OCI-LY1 (cell line): ENCODE measurements at regions not wholly inside any gene's neighbourhood (a gene's known extent, or its start where the extent isn't known, plus 50 kb on each side); places are given as distances from the start of the nearest gene placed in this dataset.
A peak's percentile ranks its signal among the peaks of the same experiment; 100 is the strongest.

Experiments used
- H2AFZ ChIP-seq: fragments of 200-600 bp; sonication (generic), shearing (Covaris generic); 2 replicates; pipeline ENCODE4 v1.6.0; 2014; ENCODE audit warnings: antibody characterized with exemption, mild to moderate bottlenecking, low read length
- H3F3A ChIP-seq: fragments of 200-600 bp; sonication (generic), shearing (Covaris generic); 2 replicates; pipeline ENCODE4 v1.6.0; 2014; ENCODE audit warnings: mild to moderate bottlenecking, antibody characterized with exemption, low read length, moderate library complexity; ENCODE audit not compliant: insufficient read depth
- H3K27ac ChIP-seq: fragments of 200-600 bp; sonication (generic); 2 replicates; pipeline ENCODE4 v1.5.1; 2014; ENCODE audit warnings: low read length, mixed run types, mild to moderate bottlenecking, low read depth; ENCODE audit not compliant: poor library complexity, severe bottlenecking
- H3K27me3 ChIP-seq: fragments of 200-600 bp; sonication (generic); 2 replicates; pipeline ENCODE4 v1.6.0; 2014; ENCODE audit warnings: antibody characterized with exemption, mild to moderate bottlenecking, low read length, moderate library complexity; ENCODE audit not compliant: insufficient read depth
- H3K36me3 ChIP-seq: fragments of 200-600 bp; sonication (generic); 2 replicates; pipeline ENCODE4 v1.6.1; 2014; ENCODE audit warnings: mild to moderate bottlenecking, antibody characterized with exemption, low read length, moderate library complexity, mixed read lengths; ENCODE audit not compliant: insufficient read depth
- H3K4me1 ChIP-seq: fragments of 200-600 bp; sonication (generic); 2 replicates; pipeline ENCODE4 v1.5.1; 2014; ENCODE audit warnings: mild to moderate bottlenecking, low read length, moderate library complexity; ENCODE audit not compliant: insufficient read depth, severe bottlenecking
- H3K4me2 ChIP-seq: fragments of 200-600 bp; sonication (generic), shearing (Covaris generic); 2 replicates; pipeline ENCODE4 v1.6.1; 2014; ENCODE audit warnings: low read length
- H3K4me3 ChIP-seq: fragments of 200-600 bp; sonication (generic); 2 replicates; pipeline ENCODE4 v1.5.1; 2014; ENCODE audit warnings: low read length, low read depth, mild to moderate bottlenecking, mixed read lengths; ENCODE audit not compliant: poor library complexity, severe bottlenecking
- H3K79me2 ChIP-seq: fragments of 200-600 bp; shearing (Covaris generic); 2 replicates; pipeline ENCODE4 v1.6.1; 2016; ENCODE audit warnings: mixed run types, low read length, mixed read lengths; ENCODE audit not compliant: insufficient read depth
- H3K9ac ChIP-seq: fragments of 200-600 bp; sonication (generic), shearing (Covaris generic); 2 replicates; pipeline ENCODE4 v1.6.1; 2014; ENCODE audit warnings: mild to moderate bottlenecking, low read length, mixed read lengths
- H3K9me2 ChIP-seq: fragments of 200-600 bp; sonication (generic), shearing (Covaris generic); 2 replicates; pipeline ENCODE4 v1.6.1; 2014; ENCODE audit warnings: low read depth, mild to moderate bottlenecking, low read length, mixed read lengths
- H3K9me3 ChIP-seq: fragments of 200-600 bp; shearing (Covaris generic); 2 replicates; pipeline ENCODE4 v1.6.1; 2014; ENCODE audit warnings: low read length, mixed read lengths
- H4K20me1 ChIP-seq: fragments of 200-600 bp; sonication (generic), shearing (Covaris generic); 2 replicates; pipeline ENCODE4 v1.6.0; 2016; ENCODE audit warnings: mild to moderate bottlenecking, low read length; ENCODE audit not compliant: insufficient read depth
- EZH2 ChIP-seq: fragments of 200-600 bp; sonication (generic), shearing (Covaris generic); IDR thresholded peaks from 2 replicates; pipeline ENCODE4 v1.8.0; 2017; ENCODE audit warnings: borderline replicate concordance, mixed run types, mild to moderate bottlenecking, antibody characterized with exemption, low read length, moderate library complexity, mixed read lengths
- TF ChIP-seq, protein P1 (sequence below): fragments of 200-600 bp; sonication (generic), shearing (Covaris generic); IDR thresholded peaks from 2 replicates; pipeline ENCODE4 v1.5.1; 2017; ENCODE audit warnings: mild to moderate bottlenecking, antibody characterized with exemption, low read length, moderate library complexity, mixed read lengths

DNA sequence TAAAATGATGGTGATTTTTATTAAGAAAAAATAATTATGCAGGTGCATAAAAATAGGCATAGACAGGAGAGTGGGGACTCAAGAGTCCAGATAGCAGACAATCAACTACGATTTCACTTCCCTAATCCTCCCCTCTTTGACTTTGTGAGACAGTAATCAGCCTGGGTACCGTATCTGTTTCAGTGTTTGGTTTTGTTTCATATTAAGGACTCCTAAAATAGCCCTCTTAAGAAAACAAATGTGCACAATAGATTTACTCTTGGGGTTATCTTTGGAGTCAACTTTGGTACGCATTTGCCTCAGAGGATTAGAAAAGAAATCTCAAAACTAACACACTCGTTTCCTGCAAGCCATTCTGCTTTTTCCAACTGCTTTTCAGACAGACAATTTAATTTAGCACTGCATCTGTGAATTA is 96.3 kb downstream of the ZNF608 start:
- Histone ChIP-seq H3K9me2 (no peaks in the 10 kb centered on the region), H3K9ac (peak overlapping the region; percentile 67), H3K36me3 (peaks cover 35% of the 10 kb centered on the region), H3K79me2 (peaks cover 26% of the 10 kb centered on the region), H3K27me3 (no peaks in the 10 kb centered on the region), H3K4me1 (peaks cover 99% of the 10 kb centered on the region), H3K9me3 (no peaks in the 10 kb centered on the region), H3K27ac (peak overlapping the region; percentile 89), H2AFZ (no peak overlapping the region), H3F3A (peaks cover 9% of the 10 kb centered on the region), H3K4me3 (peak overlapping the region; percentile 63), H3K4me2 (peak overlapping the region; percentile 82), H4K20me1 (no peaks in the 10 kb centered on the region)
- TF ChIP-seq, protein P1, sequence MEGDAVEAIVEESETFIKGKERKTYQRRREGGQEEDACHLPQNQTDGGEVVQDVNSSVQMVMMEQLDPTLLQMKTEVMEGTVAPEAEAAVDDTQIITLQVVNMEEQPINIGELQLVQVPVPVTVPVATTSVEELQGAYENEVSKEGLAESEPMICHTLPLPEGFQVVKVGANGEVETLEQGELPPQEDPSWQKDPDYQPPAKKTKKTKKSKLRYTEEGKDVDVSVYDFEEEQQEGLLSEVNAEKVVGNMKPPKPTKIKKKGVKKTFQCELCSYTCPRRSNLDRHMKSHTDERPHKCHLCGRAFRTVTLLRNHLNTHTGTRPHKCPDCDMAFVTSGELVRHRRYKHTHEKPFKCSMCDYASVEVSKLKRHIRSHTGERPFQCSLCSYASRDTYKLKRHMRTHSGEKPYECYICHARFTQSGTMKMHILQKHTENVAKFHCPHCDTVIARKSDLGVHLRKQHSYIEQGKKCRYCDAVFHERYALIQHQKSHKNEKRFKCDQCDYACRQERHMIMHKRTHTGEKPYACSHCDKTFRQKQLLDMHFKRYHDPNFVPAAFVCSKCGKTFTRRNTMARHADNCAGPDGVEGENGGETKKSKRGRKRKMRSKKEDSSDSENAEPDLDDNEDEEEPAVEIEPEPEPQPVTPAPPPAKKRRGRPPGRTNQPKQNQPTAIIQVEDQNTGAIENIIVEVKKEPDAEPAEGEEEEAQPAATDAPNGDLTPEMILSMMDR, result no peak
- TF ChIP-seq EZH2, result no peak

DNA sequence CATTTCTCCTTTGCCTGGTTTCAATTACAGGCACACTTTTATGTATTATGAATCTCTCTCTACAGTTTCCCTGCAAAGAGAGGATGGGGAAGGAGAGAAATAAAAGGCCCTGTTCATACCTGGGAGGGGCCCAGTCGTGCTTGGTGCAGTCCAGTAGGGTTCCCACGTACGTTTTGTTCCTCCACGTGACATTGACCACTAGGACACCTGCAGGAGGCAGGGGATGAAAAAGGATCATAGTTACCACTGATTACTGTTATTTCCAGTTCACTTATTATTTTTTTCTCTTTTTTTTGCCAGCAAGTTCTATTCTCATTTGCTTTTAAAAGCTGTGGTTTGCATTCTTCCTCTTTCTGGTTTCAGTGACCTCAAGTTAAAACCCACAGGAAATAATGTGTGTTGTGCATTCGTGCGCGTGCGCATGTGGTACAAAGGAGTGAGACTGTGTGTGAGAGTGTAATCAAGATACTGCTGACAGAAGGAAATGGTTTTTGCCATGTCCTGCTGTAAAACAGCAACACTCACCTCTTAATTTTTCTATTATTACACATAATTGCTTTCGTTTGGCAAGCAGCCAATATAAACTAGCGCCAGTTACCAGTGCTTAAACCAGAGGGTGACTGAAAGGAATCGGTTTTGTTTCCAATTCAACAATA is 96.8 kb downstream of the ZNF608 start:
- H3K9me2 ChIP-seq, result no peaks in the 10 kb centered on the region
- peak overlapping the region; percentile 89 for H3K27ac ChIP-seq
- H3K9me3 ChIP-seq, result no peaks in the 10 kb centered on the region
- peaks cover 99% of the 10 kb centered on the region for H3K4me1 ChIP-seq
- peak overlapping the region; percentile 82 for H3K4me2 ChIP-seq
- no peaks in the 10 kb centered on the region for H4K20me1 ChIP-seq
- no peak for TF ChIP-seq EZH2
- TF ChIP-seq, protein P1, result no peak
- H3F3A ChIP-seq, result peaks cover 9% of the 10 kb centered on the region
- H3K9ac ChIP-seq, result peak overlapping the region; percentile 48
- H3K4me3 ChIP-seq, result peak overlapping the region; percentile 63
- H3K79me2 ChIP-seq, result peaks cover 21% of the 10 kb centered on the region
- H3K36me3 ChIP-seq, result peaks cover 40% of the 10 kb centered on the region
- H3K27me3 ChIP-seq, result no peaks in the 10 kb centered on the region
- no peak overlapping the region for H2AFZ ChIP-seq

DNA sequence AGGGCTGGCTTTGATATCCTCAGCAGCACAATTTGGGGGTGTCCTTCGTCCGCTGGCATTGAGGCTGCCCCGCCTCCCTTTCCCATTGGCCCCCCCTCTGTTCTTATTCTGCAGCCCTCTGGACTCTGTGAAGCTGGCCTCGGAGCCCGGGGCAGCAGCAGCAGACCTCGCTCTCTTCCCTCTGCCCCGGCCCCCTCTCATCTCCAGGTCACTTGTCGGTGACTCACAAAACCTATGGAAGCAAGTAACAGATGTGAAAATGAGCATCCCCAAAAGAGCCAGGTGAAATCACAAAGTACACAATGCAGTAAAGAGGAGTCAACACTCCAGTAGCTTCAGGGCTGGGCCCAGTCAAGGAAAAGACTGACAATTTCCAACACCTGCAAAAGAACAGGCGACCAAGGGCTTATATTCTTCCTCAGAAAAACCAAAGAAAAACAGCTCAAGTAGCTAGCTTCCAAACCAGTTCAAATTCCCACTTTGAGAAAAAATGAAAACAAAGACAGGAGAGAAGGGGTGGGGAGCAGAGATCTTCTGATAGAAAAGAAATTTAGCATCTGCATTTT is 97.5 kb downstream of the ZNF608 start:
- peaks cover 46% of the 10 kb centered on the region for H3K36me3 ChIP-seq
- H2AFZ ChIP-seq, result no peak overlapping the region
- peak overlapping the region; percentile 51 for H3K4me2 ChIP-seq
- peaks cover 9% of the 10 kb centered on the region for H3F3A ChIP-seq
- no peaks in the 10 kb centered on the region for H3K9me3 ChIP-seq
- H3K27me3 ChIP-seq, result no peaks in the 10 kb centered on the region
- H3K4me1 ChIP-seq, result peaks cover 98% of the 10 kb centered on the region
- H3K27ac ChIP-seq, result peak overlapping the region; percentile 89
- H3K9me2 ChIP-seq, result no peaks in the 10 kb centered on the region
- peaks cover 16% of the 10 kb centered on the region for H3K79me2 ChIP-seq
- H4K20me1 ChIP-seq, result no peaks in the 10 kb centered on the region
- peak overlapping the region; percentile 48 for H3K9ac ChIP-seq
- TF ChIP-seq, protein P1, result no peak
- TF ChIP-seq EZH2, result no peak
- H3K4me3 ChIP-seq, result peak overlapping the region; percentile 7
